ENCODE measurements at regions not wholly inside any gene's neighbourhood (a gene's known extent, or its start where the extent isn't known, plus 50 kb on each side); places are given as distances from the start of the nearest gene placed in this dataset.

DNA sequence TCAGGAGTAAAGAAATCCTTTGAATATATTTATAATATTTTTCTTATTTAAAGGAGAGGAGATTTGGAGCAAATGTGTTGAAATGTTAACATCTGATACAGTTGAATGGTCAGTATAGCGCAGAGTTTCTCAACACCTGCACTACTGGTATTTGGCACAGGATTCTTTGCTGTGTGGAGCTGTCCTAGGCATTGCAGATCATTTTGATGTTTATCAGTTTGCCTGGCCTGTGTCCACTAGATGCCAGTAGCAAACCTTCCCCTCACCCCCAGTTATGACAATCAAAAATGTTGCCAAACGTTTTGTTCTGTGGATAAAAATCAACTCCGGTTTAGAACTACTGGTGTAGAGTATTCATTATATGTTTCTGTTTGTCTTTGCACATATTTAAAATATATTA, 765.3 kb upstream of the SLIT2 start:
- TF ChIP-seq, protein P1, sequence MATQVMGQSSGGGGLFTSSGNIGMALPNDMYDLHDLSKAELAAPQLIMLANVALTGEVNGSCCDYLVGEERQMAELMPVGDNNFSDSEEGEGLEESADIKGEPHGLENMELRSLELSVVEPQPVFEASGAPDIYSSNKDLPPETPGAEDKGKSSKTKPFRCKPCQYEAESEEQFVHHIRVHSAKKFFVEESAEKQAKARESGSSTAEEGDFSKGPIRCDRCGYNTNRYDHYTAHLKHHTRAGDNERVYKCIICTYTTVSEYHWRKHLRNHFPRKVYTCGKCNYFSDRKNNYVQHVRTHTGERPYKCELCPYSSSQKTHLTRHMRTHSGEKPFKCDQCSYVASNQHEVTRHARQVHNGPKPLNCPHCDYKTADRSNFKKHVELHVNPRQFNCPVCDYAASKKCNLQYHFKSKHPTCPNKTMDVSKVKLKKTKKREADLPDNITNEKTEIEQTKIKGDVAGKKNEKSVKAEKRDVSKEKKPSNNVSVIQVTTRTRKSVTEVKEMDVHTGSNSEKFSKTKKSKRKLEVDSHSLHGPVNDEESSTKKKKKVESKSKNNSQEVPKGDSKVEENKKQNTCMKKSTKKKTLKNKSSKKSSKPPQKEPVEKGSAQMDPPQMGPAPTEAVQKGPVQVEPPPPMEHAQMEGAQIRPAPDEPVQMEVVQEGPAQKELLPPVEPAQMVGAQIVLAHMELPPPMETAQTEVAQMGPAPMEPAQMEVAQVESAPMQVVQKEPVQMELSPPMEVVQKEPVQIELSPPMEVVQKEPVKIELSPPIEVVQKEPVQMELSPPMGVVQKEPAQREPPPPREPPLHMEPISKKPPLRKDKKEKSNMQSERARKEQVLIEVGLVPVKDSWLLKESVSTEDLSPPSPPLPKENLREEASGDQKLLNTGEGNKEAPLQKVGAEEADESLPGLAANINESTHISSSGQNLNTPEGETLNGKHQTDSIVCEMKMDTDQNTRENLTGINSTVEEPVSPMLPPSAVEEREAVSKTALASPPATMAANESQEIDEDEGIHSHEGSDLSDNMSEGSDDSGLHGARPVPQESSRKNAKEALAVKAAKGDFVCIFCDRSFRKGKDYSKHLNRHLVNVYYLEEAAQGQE (IDR thresholded peaks at IDR 0.05; ENCODE audit: insufficient read depth in 1 of 2, low read depth in 2 of 2, low read length in 2 of 2), result no peak
- no peak for TF ChIP-seq POLR2AphosphoS5 (IDR thresholded peaks at IDR 0.05; ENCODE audit: low read depth, low read length)
- no peak for TF ChIP-seq TAF1 (IDR thresholded peaks at IDR 0.05; ENCODE audit: borderline replicate concordance, insufficient read depth, low read length)
- no peak for TF ChIP-seq SIN3A (IDR thresholded peaks at IDR 0.05; ENCODE audit: borderline replicate concordance, insufficient read depth, low read length)

Data from PFSK-1 (cell line).